HG03108 (cell line): ENCODE measurements at regions not wholly inside any gene's neighbourhood (a gene's known extent, or its start where the extent isn't known, plus 50 kb on each side); places are given as distances from the start of the nearest gene placed in this dataset.
"Not testable (repeated sequence)": the region's sequence is repeated elsewhere in the genome, so short reads cannot be mapped to it uniquely, and the experiment has no call there.

Source experiments
- ATAC-seq: cut with Tn5 transposase; IDR thresholded peaks from one replicate; pipeline ENCODE4 v1.9.1; 2021; ENCODE audit warnings: moderate library complexity; ENCODE audit not compliant: unreplicated experiment

DNA sequence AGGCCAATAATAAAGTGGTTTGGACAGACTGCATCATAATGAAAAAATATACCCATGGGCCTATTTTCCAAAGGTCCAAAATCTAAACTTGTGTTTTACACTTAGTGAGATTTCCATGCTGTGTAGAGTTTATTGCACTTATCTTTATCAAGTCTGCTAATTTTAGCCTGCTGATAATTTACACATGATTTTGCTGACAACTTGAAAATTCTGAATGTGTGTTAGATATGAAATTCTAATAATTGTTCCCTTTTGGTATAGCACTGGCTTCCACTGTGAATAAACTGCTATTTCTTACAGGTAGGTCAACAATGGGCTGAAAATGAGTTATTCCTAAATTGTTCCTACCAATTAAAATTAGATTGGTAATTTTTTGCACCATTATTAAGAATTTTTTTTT, 589.1 kb upstream of the ANO3 start:
- ATAC-seq = no peak

- ATAC-seq = no peak
These were observed 576.5 kb upstream of the ANO3 start for GRCh38 chr11:25755381-25755780.

- ATAC-seq = no peak
These were observed 575.9 kb upstream of the ANO3 start for GRCh38 chr11:25755918-25756584.

- ATAC-seq = no peak
These were observed 573.7 kb upstream of the ANO3 start for GRCh38 chr11:25758145-25758661.

DNA sequence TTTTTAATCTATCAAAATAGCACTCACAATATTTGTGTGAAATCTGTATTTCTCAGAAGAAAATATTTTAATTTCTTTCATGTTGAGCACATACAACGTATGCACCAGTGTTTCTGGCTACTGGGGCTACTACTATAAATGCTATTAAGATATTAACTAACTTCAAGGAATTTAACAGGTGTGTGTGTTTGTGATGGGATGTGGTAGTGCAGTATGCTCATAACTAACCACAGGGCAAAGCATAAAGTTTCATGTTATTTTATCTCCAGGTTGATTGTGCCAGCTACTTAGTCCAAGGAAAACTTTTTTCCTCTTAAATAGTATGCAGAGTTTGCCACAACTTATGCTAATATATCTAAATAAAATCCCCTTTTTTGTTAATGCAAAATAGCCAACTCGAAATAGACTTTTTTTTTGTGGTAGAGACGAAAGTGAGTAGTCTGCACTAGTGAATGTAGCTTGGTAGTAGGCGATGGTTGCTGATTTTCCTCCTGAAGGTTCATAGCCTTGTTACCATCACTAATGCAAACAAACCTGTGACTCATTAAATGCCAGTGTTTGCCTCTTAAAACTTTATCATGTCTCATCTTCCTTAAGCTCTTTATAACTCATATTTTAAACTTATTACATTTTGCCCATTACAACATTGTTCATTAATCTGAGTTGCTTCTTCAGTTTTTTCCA, 565.5 kb upstream of the ANO3 start:
- ATAC-seq = no peak

GRCh38 chr11:25769287-25769686, 562.6 kb upstream of the ANO3 start:
- no peak for ATAC-seq

GRCh38 chr11:25771605-25772004, 560.3 kb upstream of the ANO3 start:
- ATAC-seq = no peak

GRCh38 chr11:25775603-25776002, 556.3 kb upstream of the ANO3 start:
- no peak for ATAC-seq

- no peak for ATAC-seq
These were observed 555.7 kb upstream of the ANO3 start for GRCh38 chr11:25776238-25776637.

DNA sequence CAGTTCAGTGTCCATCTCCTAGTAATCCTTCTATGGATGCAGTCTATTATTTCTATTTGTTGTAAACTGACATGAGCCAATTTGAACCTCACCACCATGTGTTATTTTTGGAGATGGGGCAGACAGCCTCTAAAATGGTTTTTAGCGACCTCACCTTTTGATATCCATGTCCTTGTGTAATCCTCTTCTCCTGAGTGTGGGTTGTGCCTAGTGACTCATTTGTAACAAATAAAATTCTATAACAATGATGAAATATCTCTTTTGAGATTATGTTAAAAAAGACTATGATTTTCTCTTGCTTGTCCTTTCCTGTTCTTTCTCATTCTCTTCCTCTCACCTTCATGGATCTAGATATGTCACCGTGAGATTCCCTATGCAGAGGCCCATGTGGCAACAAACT, 554.6 kb upstream of the ANO3 start:
- ATAC-seq = no peak

DNA sequence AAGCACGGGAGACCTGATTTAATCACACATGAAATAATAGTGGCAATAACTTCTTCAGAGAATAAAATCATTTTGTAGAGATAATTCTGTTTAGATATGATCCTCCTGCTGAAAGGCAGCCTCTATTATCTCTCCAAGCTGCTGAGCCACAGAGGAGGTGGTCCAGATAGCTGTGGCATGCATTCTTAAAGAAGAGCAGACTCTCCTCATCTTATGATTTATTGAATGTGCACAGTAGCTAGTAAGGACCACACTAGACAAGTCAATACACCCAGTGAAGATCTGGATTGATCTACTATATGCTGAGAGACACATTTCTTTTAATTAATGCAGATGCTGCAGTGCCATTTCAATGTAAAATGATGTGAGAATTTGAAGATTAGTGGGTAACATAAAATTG, 552.9 kb upstream of the ANO3 start:
- no peak for ATAC-seq

DNA sequence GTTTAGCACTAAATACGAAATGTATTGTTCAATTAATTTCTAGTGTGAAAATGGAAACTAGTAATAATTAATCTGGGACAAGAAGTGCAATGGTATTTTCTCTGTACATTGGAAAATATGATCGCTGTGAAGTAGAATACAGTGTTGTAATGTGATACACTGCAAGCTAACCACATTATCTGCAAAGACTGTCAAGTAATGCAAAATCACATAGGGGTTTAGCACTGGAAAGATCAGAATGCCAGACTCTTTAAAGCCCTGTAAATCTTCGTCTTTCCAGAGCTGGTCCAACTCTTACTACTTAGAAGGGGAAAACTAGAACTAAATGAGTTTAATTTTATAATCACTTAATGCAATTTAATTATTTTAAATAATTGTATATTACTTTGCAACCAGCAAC, 544.5 kb upstream of the ANO3 start:
- no peak for ATAC-seq

- no peak for ATAC-seq
These were observed 541.5 kb upstream of the ANO3 start for GRCh38 chr11:25790396-25790795.

GRCh38 chr11:25793637-25794036, 538.3 kb upstream of the ANO3 start:
- no peak for ATAC-seq

DNA sequence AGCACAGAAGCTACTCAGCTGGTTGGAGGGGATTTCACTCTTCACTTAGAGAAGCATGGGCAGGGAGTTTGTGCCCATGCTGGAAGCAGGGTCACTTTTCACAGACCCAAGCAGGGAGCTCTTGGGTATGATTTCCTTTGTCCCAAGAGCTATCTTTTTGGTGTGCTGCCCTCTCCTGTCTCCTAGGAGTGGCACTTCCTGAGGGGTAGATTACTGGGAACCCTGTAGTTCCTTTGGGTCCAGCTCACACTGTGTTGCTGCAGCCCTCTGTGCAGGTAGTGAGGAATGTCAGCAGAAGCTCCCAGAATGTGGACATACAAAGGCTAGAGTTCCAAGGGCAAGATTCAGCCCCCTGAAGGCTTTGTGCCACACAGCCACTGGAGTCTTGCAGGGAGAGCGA, 537.1 kb upstream of the ANO3 start:
- ATAC-seq = no peak

DNA sequence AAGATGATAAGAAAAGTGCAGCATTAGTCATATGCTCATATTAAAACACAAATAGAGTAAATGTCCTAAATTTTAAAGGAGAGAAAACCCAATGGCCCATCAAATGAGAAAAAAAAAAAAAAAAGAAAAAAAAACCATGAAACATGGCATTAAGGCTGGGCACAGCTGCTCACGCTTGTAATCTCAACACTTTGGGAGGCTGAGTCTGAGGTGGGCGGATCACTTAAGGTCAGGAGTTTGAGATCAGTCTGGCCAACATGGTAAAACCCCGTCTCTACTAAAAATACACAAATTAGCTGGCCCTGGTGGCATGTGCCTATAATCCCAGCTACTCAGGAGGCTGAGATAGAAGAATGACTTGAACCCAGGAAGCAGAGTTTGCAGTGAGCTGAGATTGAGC, 515.5 kb upstream of the ANO3 start:
- no peak for ATAC-seq

DNA sequence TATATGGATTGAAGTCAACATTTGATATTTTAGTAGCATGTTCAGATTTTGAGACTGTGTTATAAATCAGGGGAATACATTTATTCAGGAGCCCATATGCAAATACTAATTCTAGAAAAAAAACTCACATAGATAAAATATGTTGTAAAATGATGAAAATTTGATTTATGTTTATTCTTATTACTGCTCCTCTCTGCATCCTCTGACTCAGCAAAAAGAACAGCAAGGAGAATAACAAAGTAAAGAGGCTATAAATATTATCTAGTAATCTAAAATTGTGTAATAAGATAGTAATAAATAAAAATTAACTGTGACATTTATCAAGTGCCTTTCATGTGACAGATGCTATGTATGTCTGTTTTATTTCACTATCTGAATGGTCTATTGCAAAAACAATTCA, 507.2 kb upstream of the ANO3 start:
- no peak for ATAC-seq

DNA sequence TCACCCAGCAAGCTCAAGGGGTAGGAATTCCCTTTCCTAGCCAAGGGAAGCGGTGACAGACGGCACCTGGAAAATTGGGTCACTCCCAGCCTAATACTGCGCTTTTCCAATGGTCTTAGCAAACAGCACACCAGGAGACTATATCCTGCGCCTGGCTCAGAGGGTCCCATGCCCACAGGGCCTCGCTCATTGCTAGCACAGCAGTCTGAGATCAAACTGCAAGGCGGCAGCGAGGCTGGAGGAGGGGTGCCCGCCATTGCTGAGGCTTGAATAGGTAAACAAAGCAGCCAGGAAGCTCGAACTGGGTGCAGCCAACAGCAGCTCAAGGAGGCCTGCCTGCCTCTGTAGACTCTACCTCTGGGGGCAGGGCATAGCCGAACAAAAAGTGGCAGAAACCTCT, 500.4 kb upstream of the ANO3 start:
- ATAC-seq = not testable (repeated sequence)

DNA sequence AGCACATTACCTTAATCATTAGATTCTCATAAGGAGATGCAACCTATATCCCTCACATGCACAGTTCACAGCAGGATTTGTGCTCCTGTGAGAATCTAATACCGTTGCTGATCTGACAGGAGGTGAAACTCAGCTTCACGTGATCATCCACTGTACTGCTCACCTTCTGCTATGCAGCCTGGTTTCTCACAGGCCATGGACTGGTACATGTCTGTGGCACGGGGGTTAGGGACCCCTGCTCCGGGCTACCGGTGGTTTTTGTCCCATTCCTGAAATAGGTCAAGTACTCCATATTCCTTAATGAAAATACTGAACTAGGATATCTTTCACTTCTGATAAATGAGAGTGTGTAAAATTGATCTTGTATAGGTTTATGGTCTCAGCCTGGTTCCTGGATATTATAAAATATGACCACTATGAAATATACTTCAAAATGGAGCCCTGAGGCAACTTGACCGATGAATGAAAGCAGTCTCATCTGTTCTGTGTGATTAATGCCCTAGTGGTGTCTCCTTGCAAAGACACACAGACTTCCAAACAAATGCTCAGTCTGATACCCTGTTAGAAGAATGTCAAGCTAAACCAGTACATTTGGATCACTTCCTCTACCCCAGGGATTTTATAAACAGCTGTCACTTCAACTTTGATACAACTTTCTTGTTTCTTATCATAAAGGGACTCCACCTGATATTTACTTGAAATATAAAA, 492.9 kb upstream of the ANO3 start:
- ATAC-seq = no peak

- no peak for ATAC-seq
These were observed 487.1 kb upstream of the ANO3 start for GRCh38 chr11:25844811-25845210.

- no peak for ATAC-seq
These were observed 476.0 kb upstream of the ANO3 start for GRCh38 chr11:25855916-25856315.

- ATAC-seq = no peak
These were observed 472.2 kb upstream of the ANO3 start for GRCh38 chr11:25859776-25860175.
